ENCODE measurements at regions not wholly inside any gene's neighbourhood (a gene's known extent, or its start where the extent isn't known, plus 50 kb on each side); places are given as distances from the start of the nearest gene placed in this dataset.

GRCh38 chr12:91893476-91893875, 252.2 kb downstream of the BTG1 start:
- no peak for DNase-seq
- ATAC-seq, result peak in 1 of 4 donors; percentile 20

DNA sequence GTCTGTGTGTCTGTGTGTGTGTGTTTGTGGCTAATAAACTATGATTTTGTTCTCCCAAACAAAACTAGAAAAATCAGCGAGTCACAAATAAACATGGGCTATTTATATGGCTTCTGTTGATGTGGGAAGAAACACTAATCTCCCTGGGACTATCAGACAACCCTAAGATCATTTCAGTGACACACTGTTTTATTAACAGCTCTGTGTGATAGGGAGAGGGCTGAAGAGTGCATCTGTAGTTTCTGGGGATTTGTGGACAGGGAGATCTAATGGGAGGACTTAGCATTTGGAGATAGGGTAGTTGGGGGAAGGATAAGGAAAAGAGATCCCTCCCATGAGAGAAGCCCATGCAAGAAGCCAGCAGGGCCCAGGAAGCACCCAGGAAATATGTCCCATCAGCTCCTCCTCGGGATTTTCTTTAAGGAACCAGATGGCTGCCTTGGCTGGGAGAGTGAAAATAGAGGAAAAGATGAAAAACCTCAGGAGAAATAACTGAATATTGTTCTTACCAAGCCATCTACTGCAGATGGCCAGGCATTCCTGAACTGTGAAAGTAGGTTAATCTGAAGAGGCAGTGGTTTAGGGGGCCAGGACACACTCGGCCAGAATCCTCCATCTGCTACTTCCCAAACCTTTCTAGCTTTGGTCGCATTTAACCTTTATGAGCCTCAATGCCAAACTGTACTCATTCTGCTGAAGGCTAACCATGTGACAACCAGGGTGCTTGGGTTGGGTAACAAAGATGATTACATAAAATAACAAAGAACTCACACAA, 253.4 kb downstream of the BTG1 start:
- 74 to 77% methylated on average over 4 of the region's 4 CpGs for WGBS, 2 donors
- Histone ChIP-seq H3K27me3 (no peaks in the 10 kb centered on the region), H3K36me3 (no peaks in the 10 kb centered on the region), H3K27ac (no peak overlapping the region), H3K4me3 (no peak overlapping the region), H3K9me3 (no peaks in the 10 kb centered on the region), H3K4me1 (no peaks in the 10 kb centered on the region)
- FAIRE-seq (no peak), DNase-seq (no peak), ATAC-seq (no peak)
- intact Hi-C loops (cut with DNase I), result no loop called here
- TF ChIP-seq CTCF (IDR thresholded peaks at IDR 0.05), result no peak

More at GRCh38 chr12:91893476-91893875, 252.2 kb downstream of the BTG1 start:
- Histone ChIP-seq H3K36me3 (no peaks in the 10 kb centered on the region), H3K9me3 (no peaks in the 10 kb centered on the region), H3K4me3 (no peak overlapping the region), H3K4me1 (peaks cover 0 to 3% (median 0%) of the 10 kb centered on the region in 3 donors), H3K27me3 (no peaks in the 10 kb centered on the region), H3K27ac (no peak overlapping the region)
- FAIRE-seq, result no peak
- WGBS, 2 donors, result 45 to 52% methylated on average over 3 of the region's 3 CpGs
- TF ChIP-seq CTCF (IDR thresholded peaks at IDR 0.05), result no peak
- intact Hi-C loops (cut with DNase I), result no loop called here

DNA sequence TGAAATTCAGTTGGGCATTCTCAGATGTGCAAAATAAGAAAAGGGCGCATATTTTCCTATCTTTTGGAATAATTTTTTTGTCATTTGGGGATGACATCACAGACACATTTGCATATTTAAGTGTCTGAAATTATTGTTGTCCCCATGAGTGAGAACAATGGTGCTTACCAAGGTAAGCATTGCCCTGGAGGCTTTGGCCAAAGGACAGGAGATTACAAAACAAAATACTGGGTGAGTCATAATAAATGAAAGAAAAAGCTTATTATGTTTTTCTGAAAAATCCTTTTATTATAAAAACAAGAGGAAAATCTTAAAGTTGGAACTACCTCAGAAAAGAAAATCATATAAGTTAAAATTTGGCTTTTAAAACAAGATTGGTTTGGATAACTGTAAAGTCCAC, 254.9 kb downstream of the BTG1 start:
- Histone ChIP-seq H3K27me3 (no peaks in the 10 kb centered on the region), H3K4me3 (no peak overlapping the region), H3K36me3 (no peaks in the 10 kb centered on the region), H3K9me3 (no peaks in the 10 kb centered on the region), H3K27ac (no peak overlapping the region), H3K4me1 (peaks cover 0 to 5% (median 0%) of the 10 kb centered on the region in 3 donors)
- FAIRE-seq (no peak), ATAC-seq (no peak), DNase-seq (no peak)
- intact Hi-C loops (cut with DNase I), result no loop called here
- WGBS, 2 donors, result 95 to 96% methylated on average over 1 of the region's 1 CpG
- TF ChIP-seq CTCF (IDR thresholded peaks at IDR 0.05), result no peak

DNA sequence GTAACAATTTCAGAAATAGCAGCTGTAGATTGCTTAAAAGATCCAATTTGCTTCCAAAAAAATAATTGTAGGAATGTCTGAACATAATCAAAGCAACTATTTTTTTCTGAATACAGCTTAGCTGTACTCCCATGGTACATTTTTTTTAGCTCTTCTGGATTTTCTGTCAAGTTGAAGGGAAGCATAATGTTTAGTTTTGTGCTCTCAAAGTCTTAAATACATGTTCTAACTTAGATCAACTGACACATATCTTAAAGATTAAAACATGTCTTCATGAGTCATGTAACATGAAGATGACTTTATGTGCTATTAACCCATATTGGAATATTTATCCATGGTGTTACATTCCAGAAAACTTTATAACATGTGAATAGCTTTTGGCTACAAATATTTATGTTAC, 255.7 kb downstream of the BTG1 start:
- Histone ChIP-seq H3K27ac (no peak overlapping the region), H3K27me3 (no peaks in the 10 kb centered on the region), H3K36me3 (no peaks in the 10 kb centered on the region), H3K9me3 (no peaks in the 10 kb centered on the region), H3K4me1 (peaks cover 0 to 5% (median 0%) of the 10 kb centered on the region in 3 donors), H3K4me3 (no peak overlapping the region)
- DNase-seq (no peak), ATAC-seq (no peak), FAIRE-seq (no peak)
- intact Hi-C loops (cut with DNase I), result no loop called here
- no peak for TF ChIP-seq CTCF (IDR thresholded peaks at IDR 0.05)

DNA sequence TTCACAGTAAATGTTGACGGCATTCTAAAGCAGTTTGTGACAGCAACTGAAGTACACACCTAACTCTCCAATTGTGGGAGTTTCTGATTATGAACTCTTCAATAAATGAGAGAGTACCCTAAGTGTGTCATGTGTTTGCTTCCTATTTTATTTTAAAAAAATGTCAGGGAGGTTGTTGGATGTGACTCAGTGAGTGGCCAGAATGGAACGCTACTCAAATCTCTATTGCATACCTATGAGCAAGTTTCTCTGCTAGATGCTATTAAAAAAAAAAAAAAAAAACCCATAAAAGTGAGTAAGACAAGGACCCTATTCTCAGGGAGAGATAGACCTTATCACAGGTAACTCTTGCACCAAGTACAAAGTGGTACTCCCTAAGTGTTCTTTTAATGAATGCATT, 256.6 kb downstream of the BTG1 start:
- DNase-seq (no peak), ATAC-seq (no peak), FAIRE-seq (no peak)
- H3K9me3 ChIP-seq, result no peaks in the 10 kb centered on the region
- intact Hi-C loops (cut with DNase I), result no loop called here
- no peak overlapping the region for H3K27ac ChIP-seq
- H3K4me3 ChIP-seq, result no peak overlapping the region
- TF ChIP-seq CTCF (IDR thresholded peaks at IDR 0.05), result no peak
- H3K36me3 ChIP-seq, result no peaks in the 10 kb centered on the region
- H3K4me1 ChIP-seq, result peaks cover 0 to 5% (median 0%) of the 10 kb centered on the region in 3 donors
- H3K27me3 ChIP-seq, result no peaks in the 10 kb centered on the region
- WGBS, 2 donors, result 96 to 100% methylated on average over 2 of the region's 2 CpGs

Data from pancreas (tissue), 10 donors.